ENCODE measurements at regions not wholly inside any gene's neighbourhood (a gene's known extent, or its start where the extent isn't known, plus 50 kb on each side); places are given as distances from the start of the nearest gene placed in this dataset.

DNA sequence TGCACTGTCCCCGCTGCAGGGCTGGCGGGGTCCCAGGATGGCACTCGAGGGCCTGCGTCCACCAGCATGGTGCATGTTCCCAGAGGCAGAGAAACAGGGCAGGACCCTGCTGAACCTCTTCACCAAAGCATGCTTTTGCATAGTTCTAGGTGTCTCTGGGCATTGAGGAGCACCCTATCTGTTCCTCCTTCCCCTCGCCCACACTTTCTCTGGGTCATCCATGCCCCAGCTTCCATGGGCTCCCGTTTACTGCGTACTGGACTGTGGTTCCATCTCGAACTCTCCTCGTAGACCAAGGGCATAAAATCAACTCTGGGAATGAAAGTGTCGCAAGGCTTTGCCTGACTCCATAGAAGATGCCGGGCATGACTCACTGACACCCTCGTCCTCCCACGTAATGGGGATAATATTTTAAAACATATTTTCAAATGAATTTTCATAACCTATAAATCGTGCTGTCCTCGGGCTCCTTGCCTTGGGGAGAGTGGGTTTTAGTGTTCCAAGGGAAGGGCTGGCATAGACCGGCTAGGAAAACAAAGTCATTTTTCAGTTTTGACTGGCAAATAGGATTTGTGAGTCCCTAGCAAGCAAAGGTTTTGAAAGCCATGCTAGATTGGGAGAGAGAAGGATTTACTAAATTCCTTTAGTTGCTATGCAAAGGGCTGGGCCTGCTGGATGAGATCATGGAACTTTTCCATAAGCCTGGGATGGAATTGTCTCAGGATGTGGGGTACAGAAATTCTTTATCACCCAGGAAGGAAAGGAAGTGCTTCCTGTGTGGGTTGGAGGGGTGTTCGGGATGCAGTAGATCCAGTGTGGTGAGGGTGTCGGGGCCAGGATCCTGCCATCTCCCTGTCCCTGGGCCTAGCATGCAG lies 498.7 kb upstream of the MKI67 start:
- DNase-seq, result no peak
- no peaks in the 10 kb centered on the region for H3K36me3 ChIP-seq
- H3K4me1 ChIP-seq, result no peaks in the 10 kb centered on the region
- H3K27me3 ChIP-seq, result no peaks in the 10 kb centered on the region
- no peak overlapping the region for H3K27ac ChIP-seq
- TF ChIP-seq, protein P1, sequence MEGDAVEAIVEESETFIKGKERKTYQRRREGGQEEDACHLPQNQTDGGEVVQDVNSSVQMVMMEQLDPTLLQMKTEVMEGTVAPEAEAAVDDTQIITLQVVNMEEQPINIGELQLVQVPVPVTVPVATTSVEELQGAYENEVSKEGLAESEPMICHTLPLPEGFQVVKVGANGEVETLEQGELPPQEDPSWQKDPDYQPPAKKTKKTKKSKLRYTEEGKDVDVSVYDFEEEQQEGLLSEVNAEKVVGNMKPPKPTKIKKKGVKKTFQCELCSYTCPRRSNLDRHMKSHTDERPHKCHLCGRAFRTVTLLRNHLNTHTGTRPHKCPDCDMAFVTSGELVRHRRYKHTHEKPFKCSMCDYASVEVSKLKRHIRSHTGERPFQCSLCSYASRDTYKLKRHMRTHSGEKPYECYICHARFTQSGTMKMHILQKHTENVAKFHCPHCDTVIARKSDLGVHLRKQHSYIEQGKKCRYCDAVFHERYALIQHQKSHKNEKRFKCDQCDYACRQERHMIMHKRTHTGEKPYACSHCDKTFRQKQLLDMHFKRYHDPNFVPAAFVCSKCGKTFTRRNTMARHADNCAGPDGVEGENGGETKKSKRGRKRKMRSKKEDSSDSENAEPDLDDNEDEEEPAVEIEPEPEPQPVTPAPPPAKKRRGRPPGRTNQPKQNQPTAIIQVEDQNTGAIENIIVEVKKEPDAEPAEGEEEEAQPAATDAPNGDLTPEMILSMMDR (IDR thresholded peaks at IDR 0.05), result no peak
- TF ChIP-seq POLR2A (IDR thresholded peaks at IDR 0.05), result no peak
- no peaks in the 10 kb centered on the region for H3K9me3 ChIP-seq
- intact Hi-C loops (cut with DNase I; ENCODE audit: low total_unique reads), result no loop called here
- H3K4me3 ChIP-seq, result no peak overlapping the region

- Histone ChIP-seq H3K36me3 (no peaks in the 10 kb centered on the region), H3K9me3 (no peaks in the 10 kb centered on the region), H3K27ac (no peak overlapping the region), H3K4me1 (no peaks in the 10 kb centered on the region), H3K4me3 (no peak overlapping the region), H3K27me3 (no peaks in the 10 kb centered on the region)
- intact Hi-C loops (cut with DNase I; ENCODE audit: low total_unique reads), result no loop called here
- TF ChIP-seq POLR2A (IDR thresholded peaks at IDR 0.05), result no peak
- TF ChIP-seq, protein P1 (IDR thresholded peaks at IDR 0.05), result no peak
- no peak for DNase-seq
Observed at GRCh38 chr10:128625926-128626325, 499.7 kb upstream of the MKI67 start.

GRCh38 chr10:128626397-128627000 lies 500.3 kb upstream of the MKI67 start:
- no peak overlapping the region for H3K4me3 ChIP-seq
- no peaks in the 10 kb centered on the region for H3K4me1 ChIP-seq
- no peaks in the 10 kb centered on the region for H3K36me3 ChIP-seq
- no peak for TF ChIP-seq POLR2A (IDR thresholded peaks at IDR 0.05)
- TF ChIP-seq, protein P1 (IDR thresholded peaks at IDR 0.05), result no peak
- no peaks in the 10 kb centered on the region for H3K27me3 ChIP-seq
- intact Hi-C loops (cut with DNase I; ENCODE audit: low total_unique reads), result no loop called here
- H3K9me3 ChIP-seq, result no peaks in the 10 kb centered on the region
- no peak for DNase-seq
- no peak overlapping the region for H3K27ac ChIP-seq

GRCh38 chr10:128627811-128628210 lies 501.6 kb upstream of the MKI67 start:
- no peak overlapping the region for H3K4me3 ChIP-seq
- DNase-seq, result no peak
- intact Hi-C loops (cut with DNase I; ENCODE audit: low total_unique reads), result no loop called here
- no peak overlapping the region for H3K27ac ChIP-seq
- no peaks in the 10 kb centered on the region for H3K27me3 ChIP-seq
- H3K4me1 ChIP-seq, result no peaks in the 10 kb centered on the region
- TF ChIP-seq, protein P1 (IDR thresholded peaks at IDR 0.05), result no peak
- TF ChIP-seq POLR2A (IDR thresholded peaks at IDR 0.05), result no peak
- no peaks in the 10 kb centered on the region for H3K36me3 ChIP-seq
- no peaks in the 10 kb centered on the region for H3K9me3 ChIP-seq

GRCh38 chr10:128628252-128628651 lies 502.0 kb upstream of the MKI67 start:
- H3K27ac ChIP-seq, result no peak overlapping the region
- no peak for DNase-seq
- no peak for TF ChIP-seq POLR2A (IDR thresholded peaks at IDR 0.05)
- TF ChIP-seq, protein P1 (IDR thresholded peaks at IDR 0.05), result no peak
- H3K9me3 ChIP-seq, result no peaks in the 10 kb centered on the region
- no peaks in the 10 kb centered on the region for H3K27me3 ChIP-seq
- H3K4me3 ChIP-seq, result no peak overlapping the region
- H3K4me1 ChIP-seq, result no peaks in the 10 kb centered on the region
- intact Hi-C loops (cut with DNase I; ENCODE audit: low total_unique reads), result no loop called here
- no peaks in the 10 kb centered on the region for H3K36me3 ChIP-seq

Data from uterus (tissue), 3 donors.